ENCODE measurements at regions not wholly inside any gene's neighbourhood (a gene's known extent, or its start where the extent isn't known, plus 50 kb on each side); places are given as distances from the start of the nearest gene placed in this dataset.
"Not testable (repeated sequence)": the region's sequence is repeated elsewhere in the genome, so short reads cannot be mapped to it uniquely, and the experiment has no call there.

GRCh38 chr7:152502813-152503790 is 67.3 kb upstream of the KMT2C start:
- DNase-seq, result no peak

- no peak for DNase-seq
Observed at GRCh38 chr7:152501506-152501905, 65.7 kb upstream of the KMT2C start.

GRCh38 chr7:152499969-152500368 is 64.2 kb upstream of the KMT2C start:
- not testable (repeated sequence) for DNase-seq

GRCh38 chr7:152495867-152496266 is 60.1 kb upstream of the KMT2C start:
- no peak for DNase-seq

DNA sequence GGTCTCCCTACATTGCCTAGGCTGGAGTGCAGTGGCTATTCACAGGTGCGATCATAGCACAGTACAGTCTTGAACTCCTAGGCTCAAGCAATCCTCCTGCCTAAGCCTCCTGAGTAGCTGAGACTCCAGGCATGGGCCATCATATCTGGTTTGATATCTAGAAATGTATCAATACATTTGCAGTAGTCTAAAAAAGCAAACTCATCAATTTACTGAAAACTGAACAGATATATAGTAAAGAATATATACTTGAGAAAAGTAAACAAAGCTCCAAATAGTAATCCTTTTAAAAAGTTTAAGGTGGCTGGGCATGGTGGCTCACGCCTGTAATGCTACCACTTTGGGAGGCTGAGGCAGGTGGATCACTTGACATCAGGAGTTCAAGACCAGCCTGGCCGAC is 57.1 kb upstream of the KMT2C start:
- DNase-seq, result no peak

- DNase-seq, result no peak
Observed at GRCh38 chr7:152489044-152489443, 53.2 kb upstream of the KMT2C start.

GRCh38 chr7:152486968-152487367 is 51.2 kb upstream of the KMT2C start:
- DNase-seq, result no peak

DNA sequence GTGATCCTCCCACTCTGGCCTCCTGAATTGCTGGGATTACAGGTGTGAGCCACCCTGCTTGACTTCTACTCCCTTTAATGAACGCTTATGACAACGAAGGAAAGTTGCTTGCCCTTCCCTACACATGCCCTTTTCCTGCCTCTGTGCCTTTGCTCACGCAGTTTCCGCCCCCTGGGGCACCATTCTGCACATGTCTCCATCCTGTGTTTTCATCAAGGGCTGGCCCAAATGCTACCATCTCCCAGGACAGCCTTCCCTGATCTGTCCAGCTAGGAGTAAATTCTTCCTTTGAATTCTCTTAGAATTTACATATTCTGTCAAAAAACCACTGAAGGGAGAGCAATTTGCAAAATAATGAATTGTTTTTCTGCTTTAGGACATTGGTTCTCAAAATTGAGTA is 50.0 kb upstream of the KMT2C start:
- no peak for DNase-seq

All from retina (tissue), 1 donor.